ENCODE measurements at regions not wholly inside any gene's neighbourhood (a gene's known extent, or its start where the extent isn't known, plus 50 kb on each side); places are given as distances from the start of the nearest gene placed in this dataset.

- DNase-seq (ENCODE audit: low read depth) (no peak), FAIRE-seq (no peak)
- TF ChIP-seq CTCF (IDR thresholded peaks at IDR 0.05; ENCODE audit: insufficient read depth, low read depth, low read length) (no peak), EZH2 (IDR thresholded peaks at IDR 0.05; ENCODE audit: insufficient read depth, low read length) (no peak)
- Mint-ChIP-seq H3K4me1 (ENCODE audit: low read depth, unreplicated experiment) (no peaks in the 10 kb centered on the region), H3K27ac (ENCODE audit: unreplicated experiment) (no peak overlapping the region), H3K9me3 (ENCODE audit: unreplicated experiment) (no peaks in the 10 kb centered on the region), H3K36me3 (ENCODE audit: low read depth, unreplicated experiment) (no peaks in the 10 kb centered on the region), H3K4me3 (ENCODE audit: unreplicated experiment) (no peak overlapping the region), H3K27me3 (ENCODE audit: low read depth, unreplicated experiment) (no peaks in the 10 kb centered on the region)
- Histone ChIP-seq H3K4me3 (ENCODE audit: insufficient read depth, low read depth, low read length) (no peak overlapping the region), H3K9ac (ENCODE audit: low read length) (no peak overlapping the region), H3K27ac (ENCODE audit: low read depth, low read length) (no peak overlapping the region), H4K20me1 (ENCODE audit: insufficient read depth, low read length) (no peaks in the 10 kb centered on the region), H3K27me3 (ENCODE audit: insufficient read depth, low read length) (no peaks in the 10 kb centered on the region), H3K4me1 (ENCODE audit: insufficient read depth, low read length) (no peaks in the 10 kb centered on the region), H2AFZ (ENCODE audit: low read depth, low read length) (no peak overlapping the region), H3K79me2 (ENCODE audit: insufficient read depth, low read length) (no peaks in the 10 kb centered on the region), H3K36me3 (ENCODE audit: insufficient read depth, low read length) (no peaks in the 10 kb centered on the region), H3K9me3 (ENCODE audit: insufficient read depth, low read depth, low read length) (no peaks in the 10 kb centered on the region), H3K4me2 (ENCODE audit: low read length) (no peak overlapping the region)
Measured at GRCh38 chr4:100087743-100088142, 102.5 kb downstream of the DDIT4L start.

- DNase-seq (ENCODE audit: low read depth) (no peak), FAIRE-seq (no peak)
- H3K79me2 ChIP-seq (ENCODE audit: insufficient read depth, low read length) = no peaks in the 10 kb centered on the region
- no peaks in the 10 kb centered on the region for H3K4me1 Mint-ChIP-seq (ENCODE audit: low read depth, unreplicated experiment)
- H3K27me3 ChIP-seq (ENCODE audit: insufficient read depth, low read length) = no peaks in the 10 kb centered on the region
- H4K20me1 ChIP-seq (ENCODE audit: insufficient read depth, low read length) = no peaks in the 10 kb centered on the region
- H3K36me3 ChIP-seq (ENCODE audit: insufficient read depth, low read length) = no peaks in the 10 kb centered on the region
- no peaks in the 10 kb centered on the region for H3K9me3 Mint-ChIP-seq (ENCODE audit: unreplicated experiment)
- TF ChIP-seq CTCF (IDR thresholded peaks at IDR 0.05; ENCODE audit: insufficient read depth, low read depth, low read length) = no peak
- TF ChIP-seq EZH2 (IDR thresholded peaks at IDR 0.05; ENCODE audit: insufficient read depth, low read length) = no peak
- no peak overlapping the region for H3K9ac ChIP-seq (ENCODE audit: low read length)
- H3K27ac Mint-ChIP-seq (ENCODE audit: unreplicated experiment) = no peak overlapping the region
- H3K4me1 ChIP-seq (ENCODE audit: insufficient read depth, low read length) = no peaks in the 10 kb centered on the region
- no peak overlapping the region for H3K27ac ChIP-seq (ENCODE audit: low read depth, low read length)
- H3K9me3 ChIP-seq (ENCODE audit: insufficient read depth, low read depth, low read length) = no peaks in the 10 kb centered on the region
- no peak overlapping the region for H3K4me2 ChIP-seq (ENCODE audit: low read length)
- no peak overlapping the region for H2AFZ ChIP-seq (ENCODE audit: low read depth, low read length)
- H3K4me3 ChIP-seq (ENCODE audit: insufficient read depth, low read depth, low read length) = no peak overlapping the region
- H3K36me3 Mint-ChIP-seq (ENCODE audit: low read depth, unreplicated experiment) = no peaks in the 10 kb centered on the region
- H3K4me3 Mint-ChIP-seq (ENCODE audit: unreplicated experiment) = no peak overlapping the region
- H3K27me3 Mint-ChIP-seq (ENCODE audit: low read depth, unreplicated experiment) = no peaks in the 10 kb centered on the region
Measured at GRCh38 chr4:100086766-100087431, 103.4 kb downstream of the DDIT4L start.

GRCh38 chr4:100084892-100085291, 105.4 kb downstream of the DDIT4L start:
- no peak overlapping the region for H3K4me3 ChIP-seq (ENCODE audit: insufficient read depth, low read depth, low read length)
- H3K27ac ChIP-seq (ENCODE audit: low read depth, low read length) = no peak overlapping the region
- no peak for TF ChIP-seq EZH2 (IDR thresholded peaks at IDR 0.05; ENCODE audit: insufficient read depth, low read length)
- no peak for TF ChIP-seq CTCF (IDR thresholded peaks at IDR 0.05; ENCODE audit: insufficient read depth, low read depth, low read length)
- no peaks in the 10 kb centered on the region for H4K20me1 ChIP-seq (ENCODE audit: insufficient read depth, low read length)
- no peak overlapping the region for H3K4me2 ChIP-seq (ENCODE audit: low read length)
- no peaks in the 10 kb centered on the region for H3K4me1 ChIP-seq (ENCODE audit: insufficient read depth, low read length)
- Mint-ChIP-seq H3K9me3 (ENCODE audit: unreplicated experiment) (no peaks in the 10 kb centered on the region), H3K4me3 (ENCODE audit: unreplicated experiment) (no peak overlapping the region), H3K27ac (ENCODE audit: unreplicated experiment) (no peak overlapping the region), H3K36me3 (ENCODE audit: low read depth, unreplicated experiment) (no peaks in the 10 kb centered on the region), H3K27me3 (ENCODE audit: low read depth, unreplicated experiment) (no peaks in the 10 kb centered on the region), H3K4me1 (ENCODE audit: low read depth, unreplicated experiment) (peaks cover 1% of the 10 kb centered on the region)
- no peak for DNase-seq (ENCODE audit: low read depth)
- H2AFZ ChIP-seq (ENCODE audit: low read depth, low read length) = no peak overlapping the region
- H3K9ac ChIP-seq (ENCODE audit: low read length) = no peak overlapping the region
- FAIRE-seq = no peak
- no peaks in the 10 kb centered on the region for H3K9me3 ChIP-seq (ENCODE audit: insufficient read depth, low read depth, low read length)
- H3K27me3 ChIP-seq (ENCODE audit: insufficient read depth, low read length) = no peaks in the 10 kb centered on the region
- H3K36me3 ChIP-seq (ENCODE audit: insufficient read depth, low read length) = no peaks in the 10 kb centered on the region
- no peaks in the 10 kb centered on the region for H3K79me2 ChIP-seq (ENCODE audit: insufficient read depth, low read length)

Data from astrocyte (in vitro differentiated cells and primary cell).